DOHH2 (cell line): ENCODE measurements at regions not wholly inside any gene's neighbourhood (a gene's known extent, or its start where the extent isn't known, plus 50 kb on each side); places are given as distances from the start of the nearest gene placed in this dataset.

Source experiments
- CTCF ChIP-seq: fragments of 200-600 bp; sonication (generic); IDR thresholded peaks from one replicate; pipeline ENCODE4 v1.5.1; 2014; ENCODE audit warnings: antibody characterized with exemption, mild to moderate bottlenecking, low read depth, low read length; ENCODE audit not compliant: poor library complexity, severe bottlenecking
- EZH2phosphoT487 ChIP-seq: fragments of 200-600 bp; sonication (generic); IDR thresholded peaks from 2 replicates; pipeline ENCODE4 v1.6.1; 2017; ENCODE audit warnings: borderline replicate concordance, mild to moderate bottlenecking, antibody characterized with exemption, low read length, moderate library complexity, mixed read lengths

- TF ChIP-seq CTCF, result no peak
- no peak for TF ChIP-seq EZH2phosphoT487
Observed at GRCh38 chr11:8315954-8316353, 52.3 kb upstream of the LMO1 start.
